ENCODE measurements at regions not wholly inside any gene's neighbourhood (a gene's known extent, or its start where the extent isn't known, plus 50 kb on each side); places are given as distances from the start of the nearest gene placed in this dataset.
A peak's percentile ranks its signal among the peaks of the same experiment; 100 is the strongest.
"Not testable (repeated sequence)": the region's sequence is repeated elsewhere in the genome, so short reads cannot be mapped to it uniquely, and the experiment has no call there.

DNA sequence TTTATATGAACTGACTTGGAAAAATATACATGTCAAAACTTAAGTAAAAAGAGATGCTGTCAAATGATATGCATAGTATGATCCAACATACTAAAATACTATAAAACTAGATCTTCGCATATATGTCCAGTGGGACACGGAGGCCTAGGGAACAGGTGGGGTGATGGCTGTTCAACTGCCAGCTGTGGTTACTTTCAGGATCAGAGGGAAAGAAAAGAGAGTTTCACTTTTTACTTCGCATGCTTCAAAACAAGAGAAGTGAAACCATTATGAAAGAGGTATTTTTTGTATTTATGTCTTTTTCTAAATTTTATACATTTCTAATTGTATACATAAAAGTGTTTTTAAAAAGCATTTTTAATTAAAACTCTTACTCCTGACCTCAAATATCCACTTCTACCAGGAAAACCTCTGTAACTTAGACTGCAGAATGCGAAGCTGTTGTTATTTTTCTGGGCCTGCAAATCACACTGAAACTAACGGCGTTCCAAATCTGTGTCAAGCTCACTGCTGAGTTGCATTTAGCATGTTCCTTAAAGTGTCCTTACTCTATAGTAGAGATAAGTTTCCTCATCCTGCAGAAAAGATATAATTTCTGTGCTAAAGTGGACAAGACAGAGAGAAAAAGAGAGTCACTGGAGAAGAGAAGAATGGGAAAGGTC is 97.8 kb upstream of the SLC35G4 start:
- no peak for DNase-seq (ENCODE audit: low read depth)

DNA sequence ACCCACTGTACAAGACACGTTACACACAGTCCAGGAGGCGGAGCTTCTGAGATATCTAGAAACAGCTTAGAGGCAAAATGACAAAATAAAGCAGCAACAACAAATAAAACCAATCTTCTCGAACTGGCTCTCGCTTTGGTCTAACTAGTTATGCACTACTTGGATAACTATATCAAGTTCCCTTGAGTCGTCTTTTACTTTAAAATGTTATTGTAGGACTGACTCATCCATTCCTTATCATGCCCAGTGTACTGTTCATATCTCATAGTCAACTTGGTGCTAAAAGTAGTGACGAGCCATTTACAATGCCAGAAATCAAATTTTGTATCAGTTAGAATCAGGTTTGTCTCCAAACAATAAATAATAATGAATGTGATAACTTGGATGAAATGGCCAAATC is 102.5 kb upstream of the SLC35G4 start:
- peak; percentile 22 for DNase-seq (ENCODE audit: low read depth)

DNA sequence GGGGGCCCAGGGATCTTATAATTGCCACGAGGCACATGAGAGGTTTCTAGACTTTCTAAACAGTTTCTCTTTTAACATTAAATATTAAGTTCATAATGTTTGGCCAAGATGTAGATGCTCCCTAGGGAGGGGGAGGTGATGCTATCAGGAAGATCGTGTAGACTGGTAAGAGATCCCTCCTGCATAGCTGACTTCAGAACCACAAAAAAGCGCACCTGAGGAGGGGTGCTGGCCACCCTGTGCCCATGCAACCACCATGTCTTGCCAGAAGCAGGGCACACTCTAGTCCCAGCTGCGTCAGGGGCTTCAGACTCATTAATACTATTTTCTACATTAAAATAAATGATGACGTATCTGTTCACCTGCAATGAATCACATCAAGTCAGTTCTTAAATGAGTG is 103.4 kb upstream of the SLC35G4 start:
- DNase-seq (ENCODE audit: low read depth) = no peak

DNA sequence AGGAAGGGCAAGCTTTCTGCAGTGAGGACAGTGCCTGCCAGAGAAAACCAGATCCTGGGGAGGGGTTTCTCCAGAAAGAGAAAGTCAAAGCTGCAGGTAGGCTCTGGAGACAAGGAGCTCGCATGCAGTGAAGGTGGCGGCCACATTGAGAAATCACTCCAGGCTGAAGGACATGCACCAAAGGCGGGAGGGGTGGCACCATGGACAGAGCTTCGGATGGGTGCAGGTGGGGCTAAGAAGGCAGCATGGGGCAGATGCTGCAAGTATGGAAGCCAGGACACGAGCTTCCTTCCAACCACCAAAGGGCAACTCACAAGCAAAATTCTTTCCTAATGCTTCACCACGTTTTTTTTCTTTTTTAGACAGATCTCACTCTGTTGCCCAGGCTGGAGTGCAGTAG is 104.4 kb upstream of the SLC35G4 start:
- no peak for DNase-seq (ENCODE audit: low read depth)

DNA sequence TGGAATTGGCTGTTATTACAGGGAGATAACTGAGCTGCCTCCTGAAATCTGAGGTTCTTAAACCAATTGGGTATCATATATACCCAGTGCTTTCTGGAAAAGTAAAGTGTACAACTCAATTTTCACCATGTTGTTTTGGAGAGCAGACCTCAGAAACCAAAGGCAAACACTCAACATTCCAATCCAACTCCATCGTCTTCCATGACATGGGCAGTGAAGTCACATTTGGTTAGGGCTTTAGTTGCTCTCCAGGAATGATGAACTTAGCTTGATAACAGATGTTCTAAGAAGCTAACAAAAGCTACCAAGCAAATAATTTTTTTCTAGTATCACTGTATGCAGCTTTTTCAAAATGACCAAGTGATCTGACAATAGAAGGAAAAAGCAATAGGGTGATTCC is 107.0 kb upstream of the SLC35G4 start:
- peak; percentile 51 for DNase-seq (ENCODE audit: low read depth)

DNA sequence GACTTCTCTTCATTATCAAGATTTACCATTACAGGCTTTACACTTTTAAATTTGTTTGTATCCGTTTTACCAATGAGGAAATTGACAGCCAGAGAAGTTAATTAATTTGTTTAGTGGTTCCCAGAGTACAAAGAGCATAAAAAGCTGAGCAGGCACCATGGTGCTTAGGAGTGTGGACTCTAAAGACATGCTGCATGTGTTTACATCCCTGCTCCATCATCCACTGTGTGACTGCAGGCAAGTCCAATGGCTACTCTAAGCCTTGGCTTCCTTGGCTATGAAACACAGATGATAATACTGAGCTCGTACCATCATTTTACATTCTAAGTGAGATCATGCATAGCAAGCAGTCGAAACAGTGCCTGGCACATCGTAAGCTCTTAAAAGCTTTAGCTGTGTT is 108.0 kb upstream of the SLC35G4 start:
- DNase-seq (ENCODE audit: low read depth) = no peak

DNA sequence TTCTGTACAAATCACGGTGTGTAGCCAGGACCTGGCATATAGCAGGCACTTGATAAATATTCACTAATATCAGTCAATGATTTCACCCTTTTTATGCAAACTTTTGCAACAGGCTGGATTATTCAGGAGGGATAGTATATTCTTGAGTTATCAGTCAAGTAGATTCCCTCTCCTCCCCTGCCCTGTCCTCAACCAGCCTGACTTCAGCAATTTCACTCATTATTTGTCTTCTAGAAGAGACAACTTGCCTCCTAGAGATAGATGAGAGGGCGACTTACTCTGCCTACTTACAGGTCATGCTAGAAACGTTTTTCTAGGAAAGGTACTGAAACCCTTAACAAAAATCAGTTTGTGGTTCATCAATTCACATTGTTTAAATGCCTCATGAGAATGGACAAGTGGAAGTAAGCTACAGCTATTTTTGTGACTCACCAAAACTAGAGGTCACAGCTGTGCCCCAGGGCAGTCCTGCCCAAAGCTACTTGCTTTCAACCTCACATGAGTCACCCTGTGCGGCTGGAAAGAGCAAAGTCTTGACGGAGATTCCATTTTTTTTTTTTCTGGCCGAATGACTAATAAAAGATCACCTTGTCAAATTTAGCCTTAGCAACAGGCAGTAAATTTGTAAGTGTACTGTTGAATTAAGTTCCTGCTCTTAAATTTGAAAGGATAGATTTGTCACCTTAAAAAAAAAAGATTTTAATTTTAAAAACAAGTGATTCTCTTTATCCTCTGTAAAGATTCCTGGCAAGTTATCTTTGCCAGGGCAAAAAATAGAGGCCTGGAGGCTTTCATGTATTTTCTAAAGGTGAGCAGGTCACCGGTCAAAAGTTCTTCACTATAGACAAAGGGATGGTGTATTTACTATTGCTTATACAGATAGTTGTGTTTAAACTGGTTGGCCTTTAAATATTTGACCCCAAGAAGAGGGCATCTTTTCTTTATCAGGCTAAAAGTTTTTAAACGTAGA is 109.0 kb upstream of the SLC35G4 start:
- DNase-seq (ENCODE audit: low read depth) = peak; percentile 98

DNA sequence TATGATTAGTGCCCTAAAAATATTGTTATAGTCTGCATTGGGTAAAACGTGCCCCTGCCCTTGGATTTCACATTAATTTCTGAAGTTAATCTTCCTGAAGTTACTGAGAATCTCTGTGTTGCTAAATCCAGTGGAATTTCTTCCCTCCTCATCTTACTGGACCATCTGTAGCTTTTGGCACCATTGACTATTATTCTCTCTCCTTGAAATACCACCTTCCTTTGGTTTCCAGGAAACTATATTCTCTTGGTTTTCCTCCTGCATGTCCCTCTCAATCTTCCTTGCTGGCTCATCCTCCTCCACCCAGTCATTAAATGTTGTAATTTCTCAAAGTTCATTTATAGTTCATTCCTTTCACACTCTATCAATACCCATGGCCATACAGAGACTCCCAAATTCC is 110.6 kb upstream of the SLC35G4 start:
- DNase-seq (ENCODE audit: low read depth) = peak; percentile 14

DNA sequence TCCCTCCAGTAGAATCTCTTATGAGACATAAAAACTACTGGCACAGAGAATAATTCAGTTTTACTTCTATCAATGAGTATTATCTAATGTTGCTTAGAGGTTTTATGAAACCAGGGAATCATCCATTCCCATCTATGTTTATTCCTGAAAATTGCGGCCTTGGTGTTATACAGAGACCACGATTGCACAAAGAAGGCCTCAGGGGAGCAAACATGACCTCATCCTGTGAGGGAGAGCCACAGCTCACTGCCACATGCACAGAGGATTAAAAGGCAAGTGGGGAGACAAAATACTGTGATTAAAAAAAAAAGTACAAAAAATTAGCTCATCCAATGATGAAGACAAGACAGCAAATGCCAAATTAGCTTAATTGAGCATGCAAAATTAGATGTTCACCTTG is 111.8 kb upstream of the SLC35G4 start:
- DNase-seq (ENCODE audit: low read depth) = peak; percentile 61

DNA sequence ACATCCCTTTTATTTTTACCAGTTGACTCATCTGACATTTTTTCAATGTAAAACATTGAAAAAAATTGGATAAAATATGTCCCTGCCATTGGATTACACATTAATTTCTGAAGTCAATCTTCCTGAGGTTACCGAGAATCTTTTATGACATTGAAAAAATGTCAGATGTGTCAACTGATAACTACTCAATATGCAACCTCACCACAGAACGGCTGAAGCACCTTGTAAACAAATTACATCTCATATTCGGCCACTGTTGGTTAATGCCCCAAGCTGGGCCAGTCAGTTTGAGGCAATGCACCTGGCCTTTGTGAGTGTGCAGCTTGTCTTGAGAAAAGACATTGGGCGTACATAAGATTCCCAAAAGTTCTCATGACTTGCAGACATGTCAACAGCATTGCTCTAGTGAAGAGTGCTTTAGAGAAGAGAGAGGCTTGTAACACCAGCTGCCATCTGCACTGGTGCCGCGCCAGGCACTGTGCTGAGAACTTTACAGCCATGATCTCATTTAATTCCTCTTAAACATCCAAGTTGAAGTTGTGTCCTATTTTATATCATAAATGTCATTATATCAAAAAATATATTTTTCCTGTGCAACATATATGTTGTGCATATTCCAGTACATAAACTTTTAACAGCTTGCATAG is 112.7 kb upstream of the SLC35G4 start:
- no peak for DNase-seq (ENCODE audit: low read depth)

DNA sequence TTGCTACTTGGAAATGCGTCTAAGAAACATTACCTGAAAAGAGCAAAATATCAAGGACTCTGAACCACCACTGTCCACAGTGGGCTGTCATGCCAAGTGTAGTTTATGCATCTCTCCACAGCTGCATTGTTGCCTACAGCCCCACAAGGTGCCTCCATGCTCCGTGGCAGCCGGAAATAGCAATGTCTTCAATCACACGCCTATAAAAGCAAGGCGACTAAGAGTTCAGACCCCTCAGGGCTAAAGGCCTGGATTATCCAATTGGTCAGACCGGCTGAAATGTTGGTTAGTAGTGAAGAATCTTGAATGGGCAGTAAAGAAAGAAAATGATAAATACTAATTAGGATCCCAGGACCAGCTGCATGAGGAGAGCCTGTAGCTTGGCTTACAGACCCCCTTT is 114.0 kb upstream of the SLC35G4 start:
- no peak for DNase-seq (ENCODE audit: low read depth)

DNA sequence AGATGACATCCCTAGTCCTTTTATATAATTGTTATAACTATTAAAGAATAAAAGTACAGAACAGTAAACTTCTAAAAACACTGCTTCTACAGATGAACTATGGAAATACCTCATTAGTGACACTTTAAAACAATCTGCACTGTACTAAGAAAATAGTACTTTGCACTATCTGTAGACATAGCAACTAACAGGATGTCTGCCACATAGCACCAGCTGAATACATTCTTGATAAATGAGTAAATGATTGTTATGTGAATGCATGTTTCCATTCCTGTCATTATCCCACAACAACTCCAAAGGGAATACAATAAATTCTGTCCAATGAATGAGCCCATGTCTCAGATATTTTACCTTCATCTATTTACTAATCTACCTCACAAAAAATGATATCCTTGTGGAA is 115.3 kb upstream of the SLC35G4 start:
- DNase-seq (ENCODE audit: low read depth) = peak; percentile 64

DNA sequence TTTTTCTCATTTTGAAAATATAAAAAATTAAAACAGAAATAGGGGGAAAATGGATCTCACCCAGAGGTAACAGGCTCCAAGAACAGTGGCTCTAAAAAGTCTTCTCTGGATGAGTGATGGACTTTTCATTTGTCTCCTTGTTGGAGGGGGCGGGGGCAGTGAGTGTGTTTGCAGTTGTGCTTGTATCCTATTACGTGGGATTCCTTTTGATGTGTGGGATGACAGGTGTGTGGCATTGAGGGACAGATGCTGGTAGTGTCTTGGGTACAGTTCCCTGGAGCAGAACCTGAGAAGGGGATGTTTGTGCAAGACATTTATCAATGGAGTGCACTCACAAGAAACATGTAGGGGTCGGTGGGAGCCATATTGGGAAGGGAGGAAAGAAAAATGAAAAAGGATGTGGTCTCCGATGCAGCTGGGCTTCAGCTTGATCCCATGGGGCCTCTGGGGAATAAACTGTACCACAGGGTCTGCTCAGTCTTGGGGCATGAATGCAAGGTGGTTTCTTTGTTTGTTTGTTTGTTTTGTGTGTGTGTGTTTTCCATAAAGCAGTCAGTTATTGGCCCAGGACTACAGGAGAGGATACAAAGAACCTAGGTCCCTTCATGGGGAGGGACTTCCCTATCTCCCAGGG is 120.0 kb upstream of the SLC35G4 start:
- no peak for DNase-seq (ENCODE audit: low read depth)

DNA sequence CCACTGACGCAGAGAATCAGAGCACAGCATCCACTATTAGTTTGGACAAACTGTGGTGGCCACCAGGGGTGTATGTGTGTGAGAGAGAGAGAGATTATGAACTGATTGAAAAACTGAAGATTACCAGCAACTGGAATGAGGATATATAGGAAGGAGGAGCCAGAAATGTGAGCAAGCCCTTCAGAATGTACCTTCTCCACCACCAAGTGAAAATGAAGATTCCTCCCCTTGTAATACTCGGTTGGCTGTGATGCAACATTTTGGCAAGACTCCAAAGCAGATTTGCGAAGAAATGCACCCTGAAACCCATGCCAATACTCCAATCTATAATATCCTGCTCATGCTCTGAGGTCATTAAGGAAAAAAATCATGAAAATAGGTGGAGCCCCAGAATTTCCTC is 121.2 kb upstream of the SLC35G4 start:
- peak; percentile 91 for DNase-seq (ENCODE audit: low read depth)

DNA sequence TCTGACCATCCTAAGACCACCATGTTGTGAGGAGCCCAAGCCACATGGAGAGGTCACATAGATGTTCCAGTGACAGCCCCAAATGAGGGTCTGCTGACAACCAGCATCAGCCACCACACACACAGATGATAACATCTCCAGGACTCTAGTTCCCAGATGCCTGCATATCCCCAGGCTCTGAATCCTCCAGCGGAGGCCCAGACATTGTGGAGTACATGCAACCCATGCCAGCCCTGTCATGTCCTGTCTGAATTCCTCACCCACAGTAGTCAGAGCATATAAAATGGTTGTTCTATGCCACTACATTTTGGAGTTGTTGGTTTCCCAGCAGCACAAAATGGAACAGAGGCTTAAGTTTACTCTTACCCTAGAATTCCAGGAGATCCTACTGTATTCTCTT is 122.0 kb upstream of the SLC35G4 start:
- DNase-seq (ENCODE audit: low read depth) = no peak

DNA sequence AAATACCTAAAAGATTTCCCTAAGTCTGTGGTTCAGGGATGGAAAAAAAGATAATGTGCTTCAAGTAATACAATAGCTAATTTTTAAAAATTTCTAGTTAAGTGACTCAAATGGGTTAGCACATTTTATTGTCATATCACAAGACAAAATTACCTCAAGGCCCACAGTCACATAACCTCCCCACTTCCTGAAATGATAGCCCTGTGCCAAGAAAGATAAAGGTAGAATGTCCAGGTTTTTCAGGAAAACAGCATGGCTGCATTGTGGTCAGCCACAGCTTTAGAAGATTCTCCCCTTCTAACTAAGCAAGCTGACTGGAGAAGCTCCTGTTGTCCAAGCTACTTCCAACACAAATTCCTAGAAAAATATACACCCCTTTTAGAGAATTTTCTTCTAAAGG is 127.1 kb upstream of the SLC35G4 start:
- no peak for DNase-seq (ENCODE audit: low read depth)

DNA sequence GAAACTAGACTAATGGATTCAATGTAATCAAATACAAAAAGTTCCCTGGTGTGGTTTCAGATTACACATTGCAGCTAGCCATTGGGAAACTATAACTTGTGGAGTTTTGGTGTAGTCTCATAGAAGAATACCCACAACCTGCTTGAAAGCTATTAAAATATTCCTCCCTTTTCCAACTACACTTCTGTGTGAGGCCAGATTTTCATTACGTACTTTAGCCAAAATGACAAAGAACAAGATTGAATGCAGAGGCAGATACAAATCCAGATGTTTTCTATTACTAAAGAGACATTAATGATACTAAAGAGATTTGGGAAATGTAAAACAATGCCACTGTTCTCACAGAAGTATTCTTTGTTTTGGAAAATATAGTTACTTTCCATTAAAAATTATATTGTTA is 128.7 kb upstream of the SLC35G4 start:
- DNase-seq (ENCODE audit: low read depth) = no peak

DNA sequence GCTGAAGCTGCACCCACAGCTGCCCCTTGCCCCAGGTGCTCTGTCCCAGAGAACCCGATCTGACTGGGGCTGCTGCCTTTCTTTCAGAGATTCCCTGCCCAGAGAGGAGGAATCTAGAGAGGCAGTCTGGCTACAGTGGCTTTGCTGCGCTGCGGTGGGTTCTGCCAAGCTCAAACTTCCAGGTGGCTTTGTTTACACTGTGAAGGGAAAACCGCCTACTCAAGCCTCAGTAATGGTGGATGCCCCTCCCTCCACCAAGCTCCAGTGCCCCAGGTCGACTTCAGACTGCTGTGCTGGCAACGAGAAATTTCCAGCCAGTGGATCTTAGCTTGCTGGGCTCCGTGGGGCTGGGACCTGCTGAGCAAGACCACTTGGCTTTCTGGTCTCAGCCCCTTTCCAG is 130.4 kb upstream of the SLC35G4 start:
- not testable (repeated sequence) for DNase-seq (ENCODE audit: low read depth)

DNA sequence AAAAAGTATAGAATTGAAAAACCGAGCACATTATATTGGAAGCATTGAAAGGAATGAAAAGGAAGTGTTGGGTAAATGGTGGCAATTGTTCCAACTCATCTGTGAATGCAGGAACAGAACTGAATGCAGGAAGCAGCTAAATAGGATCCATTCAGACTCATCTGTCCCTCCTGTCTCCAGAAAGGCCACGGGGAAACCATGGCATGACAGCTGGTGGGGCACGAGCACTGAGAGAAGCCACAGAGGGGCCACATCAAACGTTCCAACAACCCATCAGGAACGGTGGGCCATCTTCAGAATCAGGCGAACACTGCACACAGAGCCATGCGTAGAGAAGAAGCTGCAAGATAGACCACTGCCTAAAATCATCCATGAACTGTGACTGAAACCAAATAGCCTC is 138.5 kb upstream of the SLC35G4 start:
- DNase-seq (ENCODE audit: low read depth) = no peak

DNA sequence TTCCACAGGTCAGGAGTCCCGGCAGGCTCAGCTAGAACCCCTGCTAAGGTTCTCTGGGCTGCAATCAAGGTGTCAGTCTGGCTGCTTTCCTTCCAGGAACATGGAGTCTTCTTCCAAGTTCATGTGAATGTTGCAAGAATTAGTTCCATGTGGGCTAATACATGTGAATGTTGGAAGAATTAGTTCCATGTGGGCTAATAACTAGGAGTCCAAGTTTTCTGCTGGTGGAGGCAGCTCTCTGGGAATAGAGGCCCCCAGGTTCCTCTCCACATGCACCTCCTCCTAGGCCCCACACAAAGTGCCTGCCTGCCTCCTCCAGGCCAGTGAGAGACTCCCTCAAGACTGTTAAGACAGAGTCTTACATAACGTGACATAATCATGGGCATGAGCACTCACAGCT is 140.8 kb upstream of the SLC35G4 start:
- DNase-seq (ENCODE audit: low read depth) = no peak

DNA sequence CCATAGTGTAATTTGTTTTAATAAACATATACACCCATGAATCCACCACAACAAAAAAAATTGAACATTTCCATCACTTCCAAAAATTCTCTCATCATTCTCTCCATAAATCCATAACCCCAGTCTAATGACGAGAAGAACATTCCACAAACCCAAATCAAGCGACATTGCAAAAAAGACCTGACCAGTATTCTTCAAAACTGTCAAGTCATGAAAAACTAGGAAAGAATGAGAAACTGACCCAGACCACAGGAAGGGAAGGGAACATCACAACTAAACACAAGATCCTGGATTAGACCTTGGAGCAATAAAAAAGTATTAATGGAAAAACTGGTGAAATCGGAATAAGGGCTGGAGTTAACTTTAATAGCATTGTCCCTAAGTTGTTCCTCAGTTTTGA is 141.3 kb upstream of the SLC35G4 start:
- no peak for DNase-seq (ENCODE audit: low read depth)

DNA sequence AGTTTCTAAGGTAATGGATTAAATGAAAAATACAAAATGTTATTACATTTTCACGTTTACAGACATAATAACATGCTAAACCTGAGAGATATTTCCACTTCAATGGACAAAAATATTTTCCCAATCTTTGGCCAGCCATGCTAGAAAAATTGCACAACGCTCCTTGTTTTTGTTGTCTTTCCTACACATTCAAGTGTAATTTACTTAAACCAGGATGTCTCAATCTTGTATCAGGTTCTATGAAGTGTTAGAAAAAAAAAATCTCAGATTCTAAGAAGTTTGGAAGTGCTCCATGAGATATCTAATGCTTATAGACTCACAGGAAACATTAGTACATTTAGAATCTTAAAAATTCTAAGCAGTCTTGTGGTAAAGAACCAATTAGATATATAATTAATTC is 141.8 kb upstream of the SLC35G4 start:
- DNase-seq (ENCODE audit: low read depth) = no peak

DNA sequence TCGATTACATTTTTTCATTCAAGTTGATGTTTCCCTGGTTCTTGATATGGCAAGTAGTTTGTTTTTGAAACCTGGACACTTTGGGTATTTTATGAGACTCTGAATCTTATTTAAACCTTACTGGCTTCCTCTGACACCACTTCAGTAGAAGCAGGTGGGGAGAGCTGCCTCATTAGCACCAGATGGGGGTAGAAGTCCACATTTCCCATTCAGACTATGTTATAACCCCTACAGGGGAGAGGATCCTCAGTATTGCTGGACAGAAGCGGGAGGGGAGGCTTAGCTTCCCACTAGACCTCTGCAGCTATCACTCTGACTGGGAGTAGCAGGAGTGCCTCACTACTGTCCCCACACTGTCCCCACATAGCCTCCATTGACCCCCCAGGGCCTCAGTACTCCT is 145.3 kb upstream of the SLC35G4 start:
- DNase-seq (ENCODE audit: low read depth) = no peak
